ENCODE measurements at regions not wholly inside any gene's neighbourhood (a gene's known extent, or its start where the extent isn't known, plus 50 kb on each side); places are given as distances from the start of the nearest gene placed in this dataset.
"Not testable (repeated sequence)": the region's sequence is repeated elsewhere in the genome, so short reads cannot be mapped to it uniquely, and the experiment has no call there.

GRCh38 chr21:9883571-9884282 is 637.7 kb upstream of the TPTE start:
- TF ChIP-seq, protein P1, sequence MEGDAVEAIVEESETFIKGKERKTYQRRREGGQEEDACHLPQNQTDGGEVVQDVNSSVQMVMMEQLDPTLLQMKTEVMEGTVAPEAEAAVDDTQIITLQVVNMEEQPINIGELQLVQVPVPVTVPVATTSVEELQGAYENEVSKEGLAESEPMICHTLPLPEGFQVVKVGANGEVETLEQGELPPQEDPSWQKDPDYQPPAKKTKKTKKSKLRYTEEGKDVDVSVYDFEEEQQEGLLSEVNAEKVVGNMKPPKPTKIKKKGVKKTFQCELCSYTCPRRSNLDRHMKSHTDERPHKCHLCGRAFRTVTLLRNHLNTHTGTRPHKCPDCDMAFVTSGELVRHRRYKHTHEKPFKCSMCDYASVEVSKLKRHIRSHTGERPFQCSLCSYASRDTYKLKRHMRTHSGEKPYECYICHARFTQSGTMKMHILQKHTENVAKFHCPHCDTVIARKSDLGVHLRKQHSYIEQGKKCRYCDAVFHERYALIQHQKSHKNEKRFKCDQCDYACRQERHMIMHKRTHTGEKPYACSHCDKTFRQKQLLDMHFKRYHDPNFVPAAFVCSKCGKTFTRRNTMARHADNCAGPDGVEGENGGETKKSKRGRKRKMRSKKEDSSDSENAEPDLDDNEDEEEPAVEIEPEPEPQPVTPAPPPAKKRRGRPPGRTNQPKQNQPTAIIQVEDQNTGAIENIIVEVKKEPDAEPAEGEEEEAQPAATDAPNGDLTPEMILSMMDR (IDR thresholded peaks at IDR 0.05; ENCODE audit: insufficient read depth, low read length): not testable (repeated sequence)
- TF ChIP-seq SPI1 (IDR thresholded peaks at IDR 0.05; ENCODE audit: borderline replicate concordance, low read depth); POLR2AphosphoS5 (IDR thresholded peaks at IDR 0.05; ENCODE audit: low read depth); GABPA (IDR thresholded peaks at IDR 0.05; ENCODE audit: low read depth): not testable (repeated sequence)
- TF ChIP-seq, protein P2, sequence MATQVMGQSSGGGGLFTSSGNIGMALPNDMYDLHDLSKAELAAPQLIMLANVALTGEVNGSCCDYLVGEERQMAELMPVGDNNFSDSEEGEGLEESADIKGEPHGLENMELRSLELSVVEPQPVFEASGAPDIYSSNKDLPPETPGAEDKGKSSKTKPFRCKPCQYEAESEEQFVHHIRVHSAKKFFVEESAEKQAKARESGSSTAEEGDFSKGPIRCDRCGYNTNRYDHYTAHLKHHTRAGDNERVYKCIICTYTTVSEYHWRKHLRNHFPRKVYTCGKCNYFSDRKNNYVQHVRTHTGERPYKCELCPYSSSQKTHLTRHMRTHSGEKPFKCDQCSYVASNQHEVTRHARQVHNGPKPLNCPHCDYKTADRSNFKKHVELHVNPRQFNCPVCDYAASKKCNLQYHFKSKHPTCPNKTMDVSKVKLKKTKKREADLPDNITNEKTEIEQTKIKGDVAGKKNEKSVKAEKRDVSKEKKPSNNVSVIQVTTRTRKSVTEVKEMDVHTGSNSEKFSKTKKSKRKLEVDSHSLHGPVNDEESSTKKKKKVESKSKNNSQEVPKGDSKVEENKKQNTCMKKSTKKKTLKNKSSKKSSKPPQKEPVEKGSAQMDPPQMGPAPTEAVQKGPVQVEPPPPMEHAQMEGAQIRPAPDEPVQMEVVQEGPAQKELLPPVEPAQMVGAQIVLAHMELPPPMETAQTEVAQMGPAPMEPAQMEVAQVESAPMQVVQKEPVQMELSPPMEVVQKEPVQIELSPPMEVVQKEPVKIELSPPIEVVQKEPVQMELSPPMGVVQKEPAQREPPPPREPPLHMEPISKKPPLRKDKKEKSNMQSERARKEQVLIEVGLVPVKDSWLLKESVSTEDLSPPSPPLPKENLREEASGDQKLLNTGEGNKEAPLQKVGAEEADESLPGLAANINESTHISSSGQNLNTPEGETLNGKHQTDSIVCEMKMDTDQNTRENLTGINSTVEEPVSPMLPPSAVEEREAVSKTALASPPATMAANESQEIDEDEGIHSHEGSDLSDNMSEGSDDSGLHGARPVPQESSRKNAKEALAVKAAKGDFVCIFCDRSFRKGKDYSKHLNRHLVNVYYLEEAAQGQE (IDR thresholded peaks at IDR 0.05; ENCODE audit: insufficient replicate concordance, low read depth): not testable (repeated sequence)

Measured in HL-60 (cell line).